Activated naive CD4-positive, alpha-beta T cell treated with anti-CD3 and anti-CD28 coated beads, Interleukin-2, amount 50 U/mL, for 72 hours (primary cell): ENCODE measurements at regions not wholly inside any gene's neighbourhood (a gene's known extent, or its start where the extent isn't known, plus 50 kb on each side); places are given as distances from the start of the nearest gene placed in this dataset.
A peak's percentile ranks its signal among the peaks of the same experiment; 100 is the strongest.

ENCODE experiments used
- ATAC-seq, 2 donors: fragments of 150-1000 bp; cut with Tn5 transposase; 2 replicates each; pipeline ENCODE4 v1.10.0; 2021; ENCODE audit warnings: mild to moderate bottlenecking in 2 of 2, moderate library complexity in 2 of 2
- DNase-seq, 2 donors: peaks; one replicate each; pipeline ENCODE4 v3.0.0; 2021 to 2022; ENCODE audit warnings: low spot score in 2 of 2
- H3K27ac Mint-ChIP-seq, 2 donors: one replicate each; pipeline ENCODE4 v1.8.0; 2022; ENCODE audit warnings: mild to moderate bottlenecking in 2 of 2, mixed read lengths in 2 of 2
- H3K36me3 Mint-ChIP-seq, 2 donors: one replicate each; pipeline ENCODE4 v1.8.0; 2022; ENCODE audit warnings: mixed read lengths in 2 of 2
- H3K9me3 Mint-ChIP-seq, 2 donors: one replicate each; pipeline ENCODE4 v1.8.0; 2022; ENCODE audit warnings: mixed read lengths in 2 of 2

DNA sequence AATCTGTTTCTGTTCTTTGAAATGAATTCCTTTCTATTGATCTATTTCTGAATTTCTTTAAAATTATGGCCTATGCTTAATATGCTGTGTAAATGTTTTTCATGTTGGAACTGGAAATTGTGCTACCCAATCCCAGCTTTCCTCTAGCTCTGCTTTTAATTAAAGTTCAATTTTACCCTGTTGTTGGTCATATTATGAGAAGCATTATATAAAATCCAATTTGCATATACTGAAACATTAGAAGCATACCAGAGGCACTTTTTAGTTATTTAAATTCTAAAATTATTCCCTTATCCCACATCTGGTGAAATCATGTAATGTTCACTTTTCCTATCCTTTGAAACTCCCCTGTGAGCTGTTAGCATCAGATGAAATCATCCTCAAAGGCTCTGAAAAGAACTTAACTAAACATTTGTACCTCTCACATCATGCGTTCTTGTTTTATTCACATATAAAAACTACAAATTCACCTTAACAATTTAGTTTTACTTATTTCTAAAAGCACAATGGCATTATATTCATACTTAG is 160.6 kb upstream of the COL21A1 start:
- ATAC-seq: no peak
- H3K9me3 Mint-ChIP-seq: no peaks in the 10 kb centered on the region
- no peak overlapping the region for H3K27ac Mint-ChIP-seq
- no peak for DNase-seq
- H3K36me3 Mint-ChIP-seq: no peaks in the 10 kb centered on the region

DNA sequence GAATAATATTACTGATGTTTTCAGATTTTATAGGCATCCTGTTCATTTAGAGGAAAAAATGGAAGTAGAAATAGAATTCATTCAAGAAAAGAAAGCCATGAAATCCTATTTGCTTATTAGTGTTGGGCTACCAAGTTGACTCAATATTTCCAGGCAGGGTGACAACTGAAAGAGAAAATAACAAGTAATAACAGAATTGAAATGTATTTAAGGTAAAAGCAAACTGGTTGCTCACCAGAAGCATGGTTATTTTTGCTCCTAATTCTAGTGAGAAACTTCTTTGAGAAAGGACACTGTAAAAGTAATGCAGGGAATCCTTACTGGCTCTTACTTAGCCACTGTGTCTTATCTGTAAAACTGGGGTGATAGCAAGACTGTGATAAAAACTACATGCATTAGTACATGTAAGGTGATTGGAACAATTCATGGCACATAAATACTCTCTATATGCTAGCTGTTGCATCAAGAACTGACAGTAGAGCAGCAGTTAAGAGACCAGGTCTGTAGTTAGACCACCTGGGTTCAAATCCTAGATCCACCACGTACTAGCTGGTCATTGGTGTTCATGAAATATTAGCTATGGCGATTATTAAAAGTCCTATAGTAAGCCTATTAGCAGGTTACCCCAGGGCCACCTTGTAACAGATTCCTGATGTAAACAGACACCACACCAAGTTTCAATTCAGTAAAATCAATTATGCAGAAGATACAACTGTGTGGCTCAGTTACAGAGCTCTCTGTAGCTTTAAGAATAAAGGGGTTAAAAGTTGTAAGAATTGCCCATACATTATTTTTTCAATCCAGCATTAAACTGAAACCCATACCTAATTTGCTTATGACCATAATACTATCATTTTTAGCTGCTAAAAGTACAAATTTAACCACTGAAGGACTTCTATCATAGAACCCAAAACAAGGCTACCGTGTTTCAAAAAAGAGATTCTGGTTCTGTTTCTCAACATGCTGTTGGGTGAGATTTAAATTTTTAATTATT is 159.2 kb upstream of the COL21A1 start:
- peaks cover 4 to 7% of the 10 kb centered on the region in 2 donors for H3K9me3 Mint-ChIP-seq
- H3K27ac Mint-ChIP-seq: no peak overlapping the region
- DNase-seq (no peak), ATAC-seq (peak in 1 of 2 donors; percentile 61)
- no peaks in the 10 kb centered on the region for H3K36me3 Mint-ChIP-seq

GRCh38 chr6:56404599-56404998 is 157.2 kb upstream of the COL21A1 start:
- no peak for ATAC-seq
- Mint-ChIP-seq H3K9me3 (peaks cover 4 to 9% of the 10 kb centered on the region in 2 donors), H3K36me3 (no peaks in the 10 kb centered on the region), H3K27ac (no peak overlapping the region)
- DNase-seq: no peak

- ATAC-seq: no peak
- Mint-ChIP-seq H3K9me3 (peaks cover 4 to 9% of the 10 kb centered on the region in 2 donors), H3K27ac (no peak overlapping the region), H3K36me3 (no peaks in the 10 kb centered on the region)
- DNase-seq: no peak
These were observed 156.4 kb upstream of the COL21A1 start for GRCh38 chr6:56403745-56404144.

DNA sequence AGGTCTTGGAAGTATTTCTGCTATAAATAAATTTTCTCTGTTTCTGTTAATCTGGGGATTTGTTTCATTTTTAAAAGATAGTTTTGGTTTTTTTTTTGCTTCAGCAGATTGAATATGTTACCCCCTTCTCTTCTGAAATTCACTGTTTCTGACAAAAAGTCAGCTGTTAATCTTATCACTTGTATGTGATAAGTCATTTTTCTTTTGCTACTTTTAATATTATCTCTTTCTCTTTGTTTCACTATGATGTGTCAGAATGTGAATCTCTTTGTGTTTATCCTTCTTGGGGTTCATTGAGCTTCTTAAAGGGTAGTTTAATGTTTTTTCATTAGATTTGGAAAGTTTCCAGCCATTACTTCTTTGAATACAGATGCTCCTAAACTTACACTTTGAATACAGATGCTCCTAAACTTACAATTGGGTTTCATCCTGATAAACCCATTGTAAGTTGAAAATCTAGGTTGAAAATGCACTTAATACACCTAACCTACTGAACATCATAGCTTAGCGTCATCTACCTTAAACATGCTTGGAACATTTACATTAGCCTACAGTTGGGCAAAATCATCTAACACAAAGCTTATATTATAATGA is 154.2 kb upstream of the COL21A1 start:
- ATAC-seq: no peak

GRCh38 chr6:56400273-56400672 is 152.9 kb upstream of the COL21A1 start:
- no peak for DNase-seq
- Mint-ChIP-seq H3K36me3 (no peaks in the 10 kb centered on the region), H3K27ac (no peak overlapping the region), H3K9me3 (peaks cover 4 to 9% of the 10 kb centered on the region in 2 donors)
- ATAC-seq: no peak

More for the DNA sequence above, 154.2 kb upstream of the COL21A1 start:
- H3K36me3 Mint-ChIP-seq: no peaks in the 10 kb centered on the region
- no peak for DNase-seq
- H3K27ac Mint-ChIP-seq: no peak overlapping the region
- H3K9me3 Mint-ChIP-seq: peaks cover 4 to 9% of the 10 kb centered on the region in 2 donors

GRCh38 chr6:56399672-56400263 is 152.4 kb upstream of the COL21A1 start:
- Mint-ChIP-seq H3K27ac (no peak overlapping the region), H3K9me3 (peaks cover 4 to 9% of the 10 kb centered on the region in 2 donors), H3K36me3 (no peaks in the 10 kb centered on the region)
- no peak for ATAC-seq
- no peak for DNase-seq

DNA sequence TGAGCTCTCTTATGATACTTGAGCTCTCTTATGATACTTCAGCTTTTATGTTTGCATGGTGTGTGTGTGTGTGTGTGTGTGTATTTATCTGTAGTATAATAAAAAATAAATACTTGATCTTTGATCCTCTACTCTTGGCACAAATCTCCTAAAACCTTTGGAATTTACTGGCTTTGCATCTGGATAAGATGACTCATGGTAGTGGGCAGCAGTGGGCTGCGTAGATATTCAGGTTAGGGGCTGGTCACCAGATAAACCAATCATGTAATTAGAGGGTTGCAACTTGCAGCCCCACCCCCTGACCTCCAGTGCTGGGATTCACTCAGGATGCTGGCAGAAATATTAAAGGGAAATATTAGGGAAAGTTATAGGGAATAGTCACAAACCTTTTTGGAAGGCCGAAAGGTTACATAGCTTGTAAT is 151.9 kb upstream of the COL21A1 start:
- H3K36me3 Mint-ChIP-seq: no peaks in the 10 kb centered on the region

DNA sequence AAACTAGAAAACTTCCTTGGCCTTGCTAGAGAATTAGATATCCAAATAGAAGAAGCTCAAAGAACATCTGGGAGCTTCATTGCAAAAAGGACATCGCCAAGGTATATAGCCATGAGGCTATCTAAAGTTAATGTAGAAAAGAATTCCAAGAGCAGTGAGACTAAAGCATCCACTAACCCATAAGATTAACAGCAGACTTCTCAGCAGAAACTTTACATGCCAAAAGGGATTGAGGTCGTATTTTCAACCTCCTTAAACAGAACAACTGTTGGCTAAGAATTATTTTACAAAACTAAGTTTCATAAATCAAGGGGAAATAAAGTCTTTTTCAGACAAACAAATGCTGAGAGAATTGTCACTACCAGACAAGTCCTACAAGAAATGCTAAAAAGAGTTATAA is 149.1 kb upstream of the COL21A1 start:
- DNase-seq (no peak), ATAC-seq (no peak)
- Mint-ChIP-seq H3K27ac (no peak overlapping the region), H3K9me3 (peaks cover 0 to under 1% of the 10 kb centered on the region in 2 donors), H3K36me3 (no peaks in the 10 kb centered on the region)

More for the DNA sequence above, 151.9 kb upstream of the COL21A1 start:
- no peak overlapping the region for H3K27ac Mint-ChIP-seq
- no peak for DNase-seq
- peaks cover 4 to 9% of the 10 kb centered on the region in 2 donors for H3K9me3 Mint-ChIP-seq
- ATAC-seq: no peak

- Mint-ChIP-seq H3K27ac (no peak overlapping the region), H3K9me3 (peaks cover 3% of the 10 kb centered on the region in 2 donors), H3K36me3 (no peaks in the 10 kb centered on the region)
- no peak for DNase-seq
- ATAC-seq: no peak
These were observed 146.5 kb upstream of the COL21A1 start for GRCh38 chr6:56393615-56394612.

DNA sequence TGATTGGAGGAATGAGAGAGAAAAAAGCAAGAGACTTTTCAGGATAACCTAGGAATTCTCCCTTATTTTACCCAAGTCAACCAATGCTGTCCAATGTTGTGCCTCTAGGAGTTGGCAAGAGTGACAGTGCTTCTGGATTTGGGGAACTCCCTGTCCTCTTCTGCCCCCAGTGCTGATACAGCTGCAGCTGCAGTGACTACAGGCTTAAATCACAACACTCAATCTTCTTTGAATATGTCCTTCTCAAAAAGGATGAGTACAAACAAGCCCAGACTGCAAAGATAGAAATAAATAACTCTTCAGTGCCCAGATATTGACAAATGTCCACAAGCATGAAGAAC is 141.0 kb upstream of the COL21A1 start:
- DNase-seq: no peak
- no peaks in the 10 kb centered on the region for H3K36me3 Mint-ChIP-seq
- H3K9me3 Mint-ChIP-seq: peaks cover 3% of the 10 kb centered on the region in 2 donors
- no peak overlapping the region for H3K27ac Mint-ChIP-seq
- ATAC-seq: no peak

DNA sequence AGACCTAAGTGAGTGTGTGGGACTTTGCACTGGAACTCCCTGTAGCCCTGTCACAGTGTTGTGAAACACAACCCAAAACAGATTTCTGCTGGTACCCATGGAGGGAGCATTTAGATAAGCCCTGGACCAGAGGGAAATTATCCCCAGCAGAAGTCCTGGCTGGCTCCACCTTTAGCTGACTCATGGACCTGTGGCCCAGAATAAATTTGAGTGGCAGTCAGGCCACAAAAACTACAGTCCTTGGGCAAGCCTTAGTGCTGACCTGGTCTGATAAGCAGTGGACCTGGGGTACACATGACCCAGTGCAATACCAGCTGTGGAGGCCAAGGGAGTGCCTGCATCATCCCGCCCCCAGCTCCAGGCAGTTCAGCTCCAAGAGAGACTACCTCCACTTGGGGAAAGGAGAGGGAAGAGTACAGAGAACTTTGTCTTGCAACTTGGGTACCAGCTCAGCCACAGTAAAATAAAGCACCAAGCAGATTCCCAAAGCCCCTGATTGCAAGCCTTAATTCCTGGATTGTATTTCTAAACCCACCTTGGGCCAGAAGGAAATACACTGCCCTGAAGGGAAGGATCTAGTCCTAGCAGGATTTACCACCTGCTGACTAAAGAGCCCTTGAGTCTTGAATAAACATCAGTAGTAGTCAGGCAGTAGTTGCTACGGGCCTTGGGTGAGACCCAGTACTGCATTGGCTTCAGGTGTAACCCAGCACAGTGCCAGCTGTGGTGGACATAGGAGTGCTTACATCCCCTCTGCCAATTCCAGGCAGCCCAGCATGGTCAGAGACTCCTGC is 140.4 kb upstream of the COL21A1 start:
- H3K27ac Mint-ChIP-seq: no peak overlapping the region
- H3K36me3 Mint-ChIP-seq: no peaks in the 10 kb centered on the region
- DNase-seq (no peak), ATAC-seq (no peak)
- peaks cover 3% of the 10 kb centered on the region in 2 donors for H3K9me3 Mint-ChIP-seq

DNA sequence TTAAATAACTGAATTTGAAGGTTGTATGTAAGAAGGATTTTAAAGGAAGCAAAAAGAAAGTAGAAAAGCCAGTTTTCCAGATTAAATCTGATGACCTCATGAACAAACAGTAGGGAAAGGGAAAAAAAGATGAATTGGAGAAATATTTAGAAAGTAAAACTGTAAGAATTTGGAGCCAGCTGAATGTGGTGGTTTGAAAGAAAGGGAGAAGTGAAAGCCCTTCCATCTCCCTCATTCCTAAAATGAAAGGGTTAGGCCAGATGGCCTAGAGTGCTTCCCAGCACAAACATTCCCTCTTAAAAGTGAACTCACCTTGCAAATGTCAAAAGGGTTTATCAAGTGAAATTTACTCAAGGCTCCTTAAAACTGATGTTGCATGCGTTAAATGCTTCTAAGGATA is 139.3 kb upstream of the COL21A1 start:
- peaks cover 3% of the 10 kb centered on the region in 2 donors for H3K9me3 Mint-ChIP-seq

DNA sequence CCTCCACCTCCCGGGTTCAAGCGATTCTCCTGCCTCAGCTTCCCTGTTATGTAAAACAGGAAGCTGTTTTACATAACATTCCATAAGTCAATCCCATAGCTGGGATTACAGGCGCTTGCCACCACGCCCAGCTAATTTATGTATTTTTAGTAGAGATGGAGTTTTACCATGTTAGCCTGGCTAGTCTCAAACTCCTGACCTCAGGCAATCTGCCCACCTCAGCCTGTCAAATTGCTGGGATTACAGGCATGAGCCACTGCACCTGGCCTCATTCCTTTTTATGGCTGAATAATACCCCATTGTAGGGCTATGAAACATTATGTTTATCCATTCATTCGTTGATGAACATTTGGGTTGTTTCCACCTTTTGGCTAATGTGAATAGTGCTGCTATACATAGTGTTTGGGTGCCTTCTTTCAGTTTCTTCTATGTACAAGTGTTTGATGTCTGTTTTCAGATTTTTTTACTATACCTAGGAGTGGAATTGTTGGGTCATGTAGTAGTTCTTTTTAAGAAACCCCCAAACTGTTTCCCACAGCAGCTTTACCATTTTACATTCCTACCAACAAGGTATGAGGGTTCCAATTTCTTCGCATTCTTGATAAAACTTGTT is 138.7 kb upstream of the COL21A1 start:
- H3K36me3 Mint-ChIP-seq: no peaks in the 10 kb centered on the region

More for the DNA sequence above, 139.3 kb upstream of the COL21A1 start:
- Mint-ChIP-seq H3K27ac (no peak overlapping the region), H3K36me3 (no peaks in the 10 kb centered on the region)
- DNase-seq: no peak
- ATAC-seq: no peak

DNA sequence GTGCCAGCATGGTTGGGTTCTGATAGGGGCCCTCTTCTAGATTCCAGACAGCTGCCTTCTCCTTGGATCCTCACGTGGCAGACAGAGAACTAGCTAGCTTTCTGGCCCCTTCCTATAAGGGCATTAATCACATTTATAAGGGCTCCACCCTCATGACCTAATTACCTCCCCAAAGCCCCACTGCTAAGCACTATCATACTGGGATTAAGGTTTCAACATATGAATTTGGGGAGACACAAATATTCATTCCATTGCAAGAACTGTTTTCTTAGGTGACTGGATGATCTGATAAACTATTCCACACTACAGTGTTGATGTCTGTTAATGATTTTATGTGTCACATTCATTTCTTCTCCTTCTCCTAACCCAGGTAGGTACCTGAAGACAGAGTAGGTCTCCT is 135.8 kb upstream of the COL21A1 start:
- Mint-ChIP-seq H3K9me3 (no peaks in the 10 kb centered on the region), H3K36me3 (no peaks in the 10 kb centered on the region), H3K27ac (no peak overlapping the region)
- DNase-seq (no peak), ATAC-seq (no peak)

More for the DNA sequence above, 138.7 kb upstream of the COL21A1 start:
- no peak overlapping the region for H3K27ac Mint-ChIP-seq
- DNase-seq (no peak), ATAC-seq (no peak)
- H3K9me3 Mint-ChIP-seq: peaks cover 3% of the 10 kb centered on the region in 2 donors
